Peyer's patch (tissue), 4 donors: ENCODE measurements at regions not wholly inside any gene's neighbourhood (a gene's known extent, or its start where the extent isn't known, plus 50 kb on each side); places are given as distances from the start of the nearest gene placed in this dataset.

Experiments
- POLR2A ChIP-seq, 2 donors: fragments of 450-650 bp; IDR thresholded peaks; one replicate each; pipeline ENCODE4 v1.5.1; 2017; ENCODE audit warnings: antibody characterized with exemption in 2 of 2, mild to moderate bottlenecking in 2 of 2, moderate library complexity in 2 of 2
- TF ChIP-seq, protein P1 (sequence below), 6 experiments: fragments of 450-650 bp in 4 of 6; fragments of 200-600 bp in 2 of 6; sonication (generic) in 1 of 6; IDR thresholded peaks; one replicate each; pipeline ENCODE4 v1.5.1; 2017 to 2019; ENCODE audit warnings: antibody characterized with exemption in 6 of 6, mild to moderate bottlenecking in 3 of 6, moderate library complexity in 1 of 6

- no peak for TF ChIP-seq POLR2A (IDR thresholded peaks at IDR 0.05)
- TF ChIP-seq, protein P1, sequence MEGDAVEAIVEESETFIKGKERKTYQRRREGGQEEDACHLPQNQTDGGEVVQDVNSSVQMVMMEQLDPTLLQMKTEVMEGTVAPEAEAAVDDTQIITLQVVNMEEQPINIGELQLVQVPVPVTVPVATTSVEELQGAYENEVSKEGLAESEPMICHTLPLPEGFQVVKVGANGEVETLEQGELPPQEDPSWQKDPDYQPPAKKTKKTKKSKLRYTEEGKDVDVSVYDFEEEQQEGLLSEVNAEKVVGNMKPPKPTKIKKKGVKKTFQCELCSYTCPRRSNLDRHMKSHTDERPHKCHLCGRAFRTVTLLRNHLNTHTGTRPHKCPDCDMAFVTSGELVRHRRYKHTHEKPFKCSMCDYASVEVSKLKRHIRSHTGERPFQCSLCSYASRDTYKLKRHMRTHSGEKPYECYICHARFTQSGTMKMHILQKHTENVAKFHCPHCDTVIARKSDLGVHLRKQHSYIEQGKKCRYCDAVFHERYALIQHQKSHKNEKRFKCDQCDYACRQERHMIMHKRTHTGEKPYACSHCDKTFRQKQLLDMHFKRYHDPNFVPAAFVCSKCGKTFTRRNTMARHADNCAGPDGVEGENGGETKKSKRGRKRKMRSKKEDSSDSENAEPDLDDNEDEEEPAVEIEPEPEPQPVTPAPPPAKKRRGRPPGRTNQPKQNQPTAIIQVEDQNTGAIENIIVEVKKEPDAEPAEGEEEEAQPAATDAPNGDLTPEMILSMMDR (IDR thresholded peaks at IDR 0.05) = no peak
These were observed 140.8 kb upstream of the GATB start for GRCh38 chr4:151901631-151902030.
